Colonic mucosa (tissue), 4 donors: ENCODE measurements at regions not wholly inside any gene's neighbourhood (a gene's known extent, or its start where the extent isn't known, plus 50 kb on each side); places are given as distances from the start of the nearest gene placed in this dataset.

Experiments used
- DNase-seq: peaks from one replicate; pipeline ENCODE4 v3.0.0-alpha.2; 2020
- H3K27ac ChIP-seq: fragments of 200-600 bp; one replicate; pipeline ENCODE4 v1.8.0; 2021
- H3K27me3 ChIP-seq: fragments of 200-600 bp; one replicate; pipeline ENCODE4 v1.8.0; 2021
- H3K36me3 ChIP-seq: fragments of 200-600 bp; one replicate; pipeline ENCODE4 v1.8.0; 2021
- H3K4me1 ChIP-seq: fragments of 200-600 bp; one replicate; pipeline ENCODE4 v1.8.0; 2021; ENCODE audit warnings: mild to moderate bottlenecking
- H3K4me3 ChIP-seq: fragments of 200-600 bp; one replicate; pipeline ENCODE4 v1.8.0; 2021
- H3K9ac ChIP-seq, 2 donors: one replicate each; pipeline ENCODE4 v1.7.0; 2013; ENCODE audit warnings: control low read depth in 2 of 2, low read depth in 2 of 2, low read length in 2 of 2
- H3K9me3 ChIP-seq: fragments of 200-600 bp; one replicate; pipeline ENCODE4 v1.8.0; 2021
- CTCF ChIP-seq: fragments of 200-600 bp; IDR thresholded peaks from one replicate; pipeline ENCODE4 v1.8.0; 2022; ENCODE audit warnings: antibody characterized with exemption, mild to moderate bottlenecking
- intact Hi-C: fragments of 100-400 bp; cut with DNase I; formaldehyde crosslinking; loops from one replicate; pipeline ENCODE4 v1.14.1; 2022
- donor health status: healthy.
- donor health status: DM: no; HTN: no; CAD: no.
- donor health status: DM: no; HTN: no; CAD: no.

- intact Hi-C loops, result no loop called here
- H3K27ac ChIP-seq, result no peak overlapping the region
- H3K4me1 ChIP-seq, result no peaks in the 10 kb centered on the region
- H3K27me3 ChIP-seq, result no peaks in the 10 kb centered on the region
- DNase-seq, result no peak
- H3K9ac ChIP-seq, result no peak overlapping the region
- H3K9me3 ChIP-seq, result no peaks in the 10 kb centered on the region
- no peak overlapping the region for H3K4me3 ChIP-seq
- TF ChIP-seq CTCF, result no peak
- no peaks in the 10 kb centered on the region for H3K36me3 ChIP-seq
Measured at GRCh38 chr2:120857422-120857821, 121.8 kb downstream of the GLI2 start.

GRCh38 chr2:120857931-120858330 lies 122.3 kb downstream of the GLI2 start:
- no peak for TF ChIP-seq CTCF
- Histone ChIP-seq H3K27ac (no peak overlapping the region), H3K9ac (no peak overlapping the region), H3K27me3 (no peaks in the 10 kb centered on the region), H3K36me3 (no peaks in the 10 kb centered on the region), H3K4me3 (no peak overlapping the region), H3K9me3 (no peaks in the 10 kb centered on the region), H3K4me1 (no peaks in the 10 kb centered on the region)
- no peak for DNase-seq
- intact Hi-C loops, result no loop called here

GRCh38 chr2:120858361-120859106 lies 122.9 kb downstream of the GLI2 start:
- Histone ChIP-seq H3K9ac (no peak overlapping the region), H3K9me3 (no peaks in the 10 kb centered on the region), H3K36me3 (no peaks in the 10 kb centered on the region), H3K27ac (no peak overlapping the region), H3K4me1 (no peaks in the 10 kb centered on the region), H3K4me3 (no peak overlapping the region), H3K27me3 (no peaks in the 10 kb centered on the region)
- intact Hi-C loops, result no loop called here
- no peak for DNase-seq
- no peak for TF ChIP-seq CTCF

- no peak for TF ChIP-seq CTCF
- Histone ChIP-seq H3K9ac (no peak overlapping the region), H3K4me1 (no peaks in the 10 kb centered on the region), H3K27me3 (no peaks in the 10 kb centered on the region), H3K9me3 (no peaks in the 10 kb centered on the region), H3K4me3 (no peak overlapping the region), H3K36me3 (no peaks in the 10 kb centered on the region), H3K27ac (no peak overlapping the region)
- no peak for DNase-seq
- intact Hi-C loops, result no loop called here
Measured at GRCh38 chr2:120859128-120859527, 123.5 kb downstream of the GLI2 start.

- Histone ChIP-seq H3K36me3 (no peaks in the 10 kb centered on the region), H3K27ac (no peak overlapping the region), H3K9me3 (no peaks in the 10 kb centered on the region), H3K4me1 (no peaks in the 10 kb centered on the region), H3K9ac (no peak overlapping the region), H3K27me3 (no peaks in the 10 kb centered on the region), H3K4me3 (no peak overlapping the region)
- no peak for TF ChIP-seq CTCF
- intact Hi-C loops, result no loop called here
- DNase-seq, result no peak
Measured at GRCh38 chr2:120859814-120860578, 124.3 kb downstream of the GLI2 start.
